Loucy (cell line): ENCODE measurements at regions not wholly inside any gene's neighbourhood (a gene's known extent, or its start where the extent isn't known, plus 50 kb on each side); places are given as distances from the start of the nearest gene placed in this dataset.

Experiments
- H2AFZ ChIP-seq: fragments of 200-600 bp; sonication (generic); 2 replicates; pipeline ENCODE4 v1.6.0; 2016; ENCODE audit warnings: antibody characterized with exemption, mild to moderate bottlenecking, low read length, moderate library complexity
- H3F3A ChIP-seq: fragments of 200-600 bp; 2 replicates; pipeline ENCODE4 v1.6.0; 2016; ENCODE audit warnings: antibody characterized with exemption, low read depth, mild to moderate bottlenecking
- H3K27me3 ChIP-seq: fragments of 200-600 bp; sonication (generic); 2 replicates; pipeline ENCODE4 v1.6.1; 2014; ENCODE audit warnings: low read length, mild to moderate bottlenecking; ENCODE audit not compliant: insufficient read depth, poor library complexity, severe bottlenecking
- H3K36me3 ChIP-seq: fragments of 200-600 bp; sonication (generic); 2 replicates; pipeline ENCODE4 v1.6.1; 2016; ENCODE audit warnings: low read length; ENCODE audit not compliant: insufficient read depth
- H3K4me1 ChIP-seq: fragments of 200-600 bp; sonication (generic); 2 replicates; pipeline ENCODE4 v1.5.1; 2014; ENCODE audit warnings: low read length, mild to moderate bottlenecking; ENCODE audit not compliant: insufficient read depth, poor library complexity, severe bottlenecking
- H3K4me2 ChIP-seq: fragments of 200-600 bp; sonication (generic); 2 replicates; pipeline ENCODE4 v1.6.0; 2014; ENCODE audit warnings: antibody characterized with exemption, low read length, low read depth, mild to moderate bottlenecking; ENCODE audit not compliant: poor library complexity, severe bottlenecking
- H3K4me3 ChIP-seq: fragments of 200-600 bp; sonication (generic); 2 replicates; pipeline ENCODE4 v1.5.1; 2014; ENCODE audit warnings: low read length, mild to moderate bottlenecking, mixed read lengths; ENCODE audit not compliant: poor library complexity, severe bottlenecking
- H3K79me2 ChIP-seq: fragments of 200-600 bp; sonication (generic); 2 replicates; pipeline ENCODE4 v1.6.1; 2014; ENCODE audit warnings: low read length; ENCODE audit not compliant: insufficient read depth
- H3K9ac ChIP-seq: fragments of 200-600 bp; sonication (generic); 2 replicates; pipeline ENCODE4 v1.6.0; 2014; ENCODE audit warnings: mild to moderate bottlenecking, low read depth, low read length, moderate library complexity; ENCODE audit not compliant: poor library complexity, severe bottlenecking
- H3K9me2 ChIP-seq: fragments of 200-600 bp; sonication (generic); replicated peaks from 2 replicates; pipeline ENCODE4 v1.6.1; 2016; ENCODE audit warnings: low read depth, low read length, mixed read lengths
- H3K9me3 ChIP-seq: fragments of 200-600 bp; sonication (generic); 2 replicates; pipeline ENCODE4 v1.6.1; 2014; ENCODE audit warnings: mild to moderate bottlenecking, antibody characterized with exemption, low read length, low read depth; ENCODE audit not compliant: insufficient read depth
- H4K20me1 ChIP-seq: fragments of 200-600 bp; sonication (generic); 2 replicates; pipeline ENCODE4 v1.6.0; 2014; ENCODE audit warnings: antibody characterized with exemption, low read length, mild to moderate bottlenecking; ENCODE audit not compliant: insufficient read depth, poor library complexity, severe bottlenecking
- EZH2phosphoT487 ChIP-seq: fragments of 200-600 bp; IDR thresholded peaks from 2 replicates; pipeline ENCODE4 v1.6.1; 2018; ENCODE audit warnings: antibody characterized with exemption, mild to moderate bottlenecking, moderate library complexity, borderline replicate concordance
- TF ChIP-seq, protein P1 (sequence below): fragments of 200-600 bp; sonication (generic); conservative IDR thresholded peaks from 2 replicates; pipeline ENCODE4 v1.5.1; 2014; ENCODE audit warnings: mild to moderate bottlenecking, antibody characterized with exemption, low read length

DNA sequence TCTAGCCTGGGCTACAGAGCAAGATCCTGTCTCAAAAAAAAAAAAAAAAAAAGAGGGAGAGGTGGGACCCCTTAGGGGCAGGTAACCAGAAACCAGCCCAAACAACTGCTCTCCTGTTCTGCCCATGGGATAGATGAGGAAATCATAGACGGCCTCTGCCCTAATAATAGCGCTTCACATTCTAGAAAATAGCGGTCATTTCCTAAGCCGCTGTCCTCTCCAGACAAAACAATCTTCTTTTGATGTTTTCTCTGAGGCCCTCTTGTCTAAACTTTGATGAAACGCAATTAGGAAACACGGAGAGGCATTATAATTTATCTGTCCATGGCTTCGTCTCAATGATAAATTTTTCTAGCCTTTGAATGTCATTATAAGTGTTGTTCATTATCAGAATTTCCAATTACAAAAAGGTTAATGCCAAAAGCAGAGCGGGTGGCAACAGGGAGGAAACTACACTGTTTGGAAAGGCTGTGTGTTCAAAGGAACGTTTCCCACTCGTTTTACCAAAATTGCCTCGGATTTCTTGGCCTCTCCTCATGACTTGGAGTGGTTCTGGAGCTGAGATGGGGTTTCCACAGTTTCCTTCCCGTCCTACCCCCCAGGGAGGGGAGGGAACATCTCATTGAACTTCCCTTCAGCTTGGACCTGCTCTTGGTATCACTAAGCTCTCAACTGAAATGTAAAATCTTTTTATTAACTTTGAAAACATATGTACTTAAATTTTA, 151.6 kb upstream of the ZNF236 start:
- Histone ChIP-seq H4K20me1 (no peaks in the 10 kb centered on the region), H3K27me3 (no peaks in the 10 kb centered on the region), H2AFZ (no peak overlapping the region), H3K36me3 (no peaks in the 10 kb centered on the region), H3K9me3 (no peaks in the 10 kb centered on the region), H3K4me1 (no peaks in the 10 kb centered on the region), H3K9me2 (no peaks in the 10 kb centered on the region), H3F3A (no peaks in the 10 kb centered on the region), H3K4me2 (no peak overlapping the region), H3K9ac (no peak overlapping the region), H3K79me2 (no peaks in the 10 kb centered on the region), H3K4me3 (no peak overlapping the region)
- no peak for TF ChIP-seq EZH2phosphoT487
- TF ChIP-seq, protein P1, sequence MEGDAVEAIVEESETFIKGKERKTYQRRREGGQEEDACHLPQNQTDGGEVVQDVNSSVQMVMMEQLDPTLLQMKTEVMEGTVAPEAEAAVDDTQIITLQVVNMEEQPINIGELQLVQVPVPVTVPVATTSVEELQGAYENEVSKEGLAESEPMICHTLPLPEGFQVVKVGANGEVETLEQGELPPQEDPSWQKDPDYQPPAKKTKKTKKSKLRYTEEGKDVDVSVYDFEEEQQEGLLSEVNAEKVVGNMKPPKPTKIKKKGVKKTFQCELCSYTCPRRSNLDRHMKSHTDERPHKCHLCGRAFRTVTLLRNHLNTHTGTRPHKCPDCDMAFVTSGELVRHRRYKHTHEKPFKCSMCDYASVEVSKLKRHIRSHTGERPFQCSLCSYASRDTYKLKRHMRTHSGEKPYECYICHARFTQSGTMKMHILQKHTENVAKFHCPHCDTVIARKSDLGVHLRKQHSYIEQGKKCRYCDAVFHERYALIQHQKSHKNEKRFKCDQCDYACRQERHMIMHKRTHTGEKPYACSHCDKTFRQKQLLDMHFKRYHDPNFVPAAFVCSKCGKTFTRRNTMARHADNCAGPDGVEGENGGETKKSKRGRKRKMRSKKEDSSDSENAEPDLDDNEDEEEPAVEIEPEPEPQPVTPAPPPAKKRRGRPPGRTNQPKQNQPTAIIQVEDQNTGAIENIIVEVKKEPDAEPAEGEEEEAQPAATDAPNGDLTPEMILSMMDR: no peak

DNA sequence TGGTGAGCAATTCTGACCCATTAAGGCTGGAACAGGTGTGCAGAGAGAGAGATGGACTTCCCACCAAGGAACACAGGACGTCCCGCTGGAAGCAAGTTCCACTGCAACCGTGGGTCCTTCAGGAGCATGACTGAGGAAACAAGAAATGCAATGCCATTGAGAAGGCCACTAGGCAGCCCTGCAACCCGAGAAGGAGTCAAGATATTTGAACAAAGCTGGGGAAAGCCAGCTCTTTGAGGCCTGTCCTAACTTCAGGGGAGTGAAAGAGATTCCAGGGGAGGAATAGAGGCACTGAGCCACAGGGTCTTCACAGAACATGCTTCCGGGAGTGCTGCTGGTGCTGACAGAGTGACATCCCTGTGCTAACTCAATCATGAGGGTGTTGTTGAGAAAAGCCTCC, 153.8 kb upstream of the ZNF236 start:
- no peak overlapping the region for H3K4me2 ChIP-seq
- H3K36me3 ChIP-seq: no peaks in the 10 kb centered on the region
- no peak for TF ChIP-seq EZH2phosphoT487
- TF ChIP-seq, protein P1: no peak
- no peaks in the 10 kb centered on the region for H3F3A ChIP-seq
- H3K4me3 ChIP-seq: no peak overlapping the region
- H4K20me1 ChIP-seq: no peaks in the 10 kb centered on the region
- H3K9me3 ChIP-seq: no peaks in the 10 kb centered on the region
- H3K27me3 ChIP-seq: no peaks in the 10 kb centered on the region
- H3K9ac ChIP-seq: no peak overlapping the region
- no peaks in the 10 kb centered on the region for H3K9me2 ChIP-seq
- no peaks in the 10 kb centered on the region for H3K79me2 ChIP-seq
- no peaks in the 10 kb centered on the region for H3K4me1 ChIP-seq
- no peak overlapping the region for H2AFZ ChIP-seq

DNA sequence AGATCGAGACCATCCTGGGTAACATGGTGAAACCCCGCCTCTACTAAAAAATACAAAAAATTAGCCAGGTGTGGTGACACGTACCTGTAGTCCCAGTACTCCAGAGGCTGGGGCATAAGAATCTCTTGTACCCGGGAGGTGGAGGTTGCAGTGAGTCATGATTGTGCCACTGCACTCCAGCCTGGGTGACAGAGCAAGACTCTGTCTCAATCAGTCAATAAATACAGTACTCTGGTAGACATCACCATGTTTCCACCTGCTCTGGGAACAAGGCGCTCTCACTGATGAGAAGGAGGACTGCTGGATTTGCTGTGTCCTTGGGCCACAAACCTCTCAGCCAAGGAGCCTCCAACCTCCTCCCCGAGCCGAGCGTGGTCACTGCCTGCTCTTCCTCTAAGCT, 154.2 kb upstream of the ZNF236 start:
- Histone ChIP-seq H3F3A (no peaks in the 10 kb centered on the region), H4K20me1 (no peaks in the 10 kb centered on the region), H3K9me3 (no peaks in the 10 kb centered on the region), H2AFZ (no peak overlapping the region), H3K9me2 (no peaks in the 10 kb centered on the region), H3K4me3 (no peak overlapping the region), H3K4me1 (no peaks in the 10 kb centered on the region), H3K9ac (no peak overlapping the region), H3K36me3 (no peaks in the 10 kb centered on the region), H3K79me2 (no peaks in the 10 kb centered on the region), H3K4me2 (no peak overlapping the region), H3K27me3 (no peaks in the 10 kb centered on the region)
- TF ChIP-seq EZH2phosphoT487: no peak
- TF ChIP-seq, protein P1: no peak
